ENCODE measurements at regions not wholly inside any gene's neighbourhood (a gene's known extent, or its start where the extent isn't known, plus 50 kb on each side); places are given as distances from the start of the nearest gene placed in this dataset.

DNA sequence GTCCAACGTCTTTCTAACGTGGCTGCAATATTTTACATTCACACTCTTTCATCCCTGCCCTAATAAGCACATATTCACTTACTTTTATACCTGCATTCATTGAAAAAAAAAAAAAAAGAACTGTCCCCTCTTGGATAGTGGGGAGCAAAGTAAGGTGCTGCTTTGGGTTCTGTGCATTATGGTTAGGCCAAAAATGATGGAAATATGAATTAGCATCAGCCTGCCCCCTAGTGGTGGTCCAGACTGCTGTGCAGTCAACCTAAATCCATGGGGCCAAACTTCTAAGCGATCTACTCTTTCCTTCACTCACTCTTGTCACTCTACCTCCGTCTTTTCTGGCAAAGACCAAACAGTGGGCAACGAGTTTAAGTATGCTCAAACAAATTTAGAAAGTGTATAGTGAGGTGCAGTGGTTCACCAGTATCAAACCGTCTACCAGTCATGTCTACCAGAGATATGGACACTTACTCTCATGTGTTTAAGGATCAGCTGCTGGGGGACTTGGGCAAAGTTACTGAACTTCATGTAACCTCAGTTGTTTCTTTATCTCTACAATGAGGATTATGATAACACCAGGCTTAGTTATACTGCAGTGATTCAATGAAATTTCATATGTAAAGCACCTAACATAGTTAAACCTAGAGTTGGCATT, 61.5 kb upstream of the GRM7 start:
- TF ChIP-seq, protein P1, sequence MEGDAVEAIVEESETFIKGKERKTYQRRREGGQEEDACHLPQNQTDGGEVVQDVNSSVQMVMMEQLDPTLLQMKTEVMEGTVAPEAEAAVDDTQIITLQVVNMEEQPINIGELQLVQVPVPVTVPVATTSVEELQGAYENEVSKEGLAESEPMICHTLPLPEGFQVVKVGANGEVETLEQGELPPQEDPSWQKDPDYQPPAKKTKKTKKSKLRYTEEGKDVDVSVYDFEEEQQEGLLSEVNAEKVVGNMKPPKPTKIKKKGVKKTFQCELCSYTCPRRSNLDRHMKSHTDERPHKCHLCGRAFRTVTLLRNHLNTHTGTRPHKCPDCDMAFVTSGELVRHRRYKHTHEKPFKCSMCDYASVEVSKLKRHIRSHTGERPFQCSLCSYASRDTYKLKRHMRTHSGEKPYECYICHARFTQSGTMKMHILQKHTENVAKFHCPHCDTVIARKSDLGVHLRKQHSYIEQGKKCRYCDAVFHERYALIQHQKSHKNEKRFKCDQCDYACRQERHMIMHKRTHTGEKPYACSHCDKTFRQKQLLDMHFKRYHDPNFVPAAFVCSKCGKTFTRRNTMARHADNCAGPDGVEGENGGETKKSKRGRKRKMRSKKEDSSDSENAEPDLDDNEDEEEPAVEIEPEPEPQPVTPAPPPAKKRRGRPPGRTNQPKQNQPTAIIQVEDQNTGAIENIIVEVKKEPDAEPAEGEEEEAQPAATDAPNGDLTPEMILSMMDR (IDR thresholded peaks at IDR 0.05) = peak in 5 of 7 experiments; percentile 54 to 75 (median 60)
- TF ChIP-seq POLR2A (IDR thresholded peaks at IDR 0.05) = no peak
- no peak for TF ChIP-seq EP300 (IDR thresholded peaks at IDR 0.05)
- no peak for TF ChIP-seq POLR2AphosphoS5 (IDR thresholded peaks at IDR 0.05)

Data from stomach (tissue), 4 donors.